COLO668 (cell line): ENCODE measurements at regions not wholly inside any gene's neighbourhood (a gene's known extent, or its start where the extent isn't known, plus 50 kb on each side); places are given as distances from the start of the nearest gene placed in this dataset.
"Not testable (repeated sequence)": the region's sequence is repeated elsewhere in the genome, so short reads cannot be mapped to it uniquely, and the experiment has no call there.

Experiments
- DNase-seq: peaks from one replicate; lab custom pipeline; 2025; ENCODE audit not compliant: unreplicated experiment; lab: John Stamatoyannopoulos, UW

DNA sequence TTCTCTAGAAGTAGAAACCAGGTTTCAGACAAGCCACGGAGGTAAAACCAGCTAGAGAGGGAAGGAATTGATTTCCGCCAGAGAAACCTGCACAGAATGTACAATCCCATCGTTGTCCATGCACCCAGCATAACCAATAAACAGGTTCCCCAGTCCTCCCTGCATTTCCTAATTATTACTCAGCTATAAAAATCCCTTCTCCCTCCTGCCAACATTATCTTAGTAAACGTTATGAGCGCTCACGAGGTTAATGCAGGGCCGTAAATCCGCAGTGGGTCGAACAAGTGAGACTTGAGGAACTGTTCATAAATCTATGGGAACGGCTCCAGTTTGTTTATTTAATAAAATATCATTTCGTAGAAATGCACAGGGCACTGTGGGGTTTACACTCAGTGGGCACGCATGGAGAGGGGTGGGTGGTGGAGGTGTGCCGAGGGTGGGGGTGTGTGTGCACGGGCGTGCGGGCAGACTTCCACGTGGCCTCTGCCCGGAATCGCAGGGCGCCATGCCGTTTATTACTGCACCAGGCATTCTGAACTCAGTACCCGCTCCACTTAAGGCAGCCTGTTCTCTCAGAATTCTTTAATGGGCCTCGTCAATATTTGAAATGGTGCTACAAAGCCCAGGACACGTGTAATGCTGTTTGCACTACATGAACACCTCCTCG is 257.3 kb downstream of the MIAT start:
- no peak for DNase-seq

- no peak for DNase-seq
Observed at GRCh38 chr22:26916236-26916635, 258.8 kb downstream of the MIAT start.

GRCh38 chr22:26918226-26918625 is 260.8 kb downstream of the MIAT start:
- no peak for DNase-seq

DNA sequence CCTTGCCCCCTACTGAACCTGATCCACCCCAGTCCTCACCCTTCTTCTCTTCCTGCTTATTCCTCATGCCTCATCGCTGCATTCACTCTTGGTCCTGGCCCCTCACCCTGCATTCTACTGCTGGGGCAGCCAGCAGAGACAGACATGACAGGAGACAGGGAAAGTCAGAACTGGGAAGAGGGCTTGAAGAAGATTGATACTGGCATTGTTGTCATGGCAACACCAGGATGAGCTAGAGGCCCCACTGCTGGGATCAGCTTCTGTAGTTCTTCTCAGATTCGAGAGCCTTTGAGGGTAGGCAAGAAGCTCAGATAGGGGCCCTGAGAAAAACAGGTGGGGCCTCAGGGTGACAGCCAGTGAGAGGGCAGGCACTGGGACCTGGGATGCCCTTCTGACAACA is 264.3 kb downstream of the MIAT start:
- DNase-seq, result no peak

- no peak for DNase-seq
Observed at GRCh38 chr22:26922806-26923205, 265.4 kb downstream of the MIAT start.

DNA sequence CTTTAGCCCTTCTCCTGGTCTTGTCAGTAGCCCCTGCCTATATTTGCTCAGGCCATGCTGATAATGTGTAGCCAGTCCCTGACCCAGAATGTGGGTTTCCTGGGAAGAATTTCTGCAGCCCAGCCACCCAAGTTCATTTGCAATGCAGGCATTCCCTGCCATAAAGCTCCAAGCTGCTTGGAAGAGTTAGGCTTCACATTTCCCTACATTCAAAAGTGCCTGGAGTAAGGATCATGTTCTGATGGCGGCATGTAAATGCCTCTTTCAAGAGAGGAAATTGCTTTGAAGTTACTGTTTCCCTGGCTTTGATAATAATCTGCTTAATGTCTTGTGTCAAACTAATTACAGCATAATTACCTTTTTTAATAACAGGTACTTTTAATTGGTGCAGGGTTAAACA is 266.1 kb downstream of the MIAT start:
- DNase-seq, result no peak

DNA sequence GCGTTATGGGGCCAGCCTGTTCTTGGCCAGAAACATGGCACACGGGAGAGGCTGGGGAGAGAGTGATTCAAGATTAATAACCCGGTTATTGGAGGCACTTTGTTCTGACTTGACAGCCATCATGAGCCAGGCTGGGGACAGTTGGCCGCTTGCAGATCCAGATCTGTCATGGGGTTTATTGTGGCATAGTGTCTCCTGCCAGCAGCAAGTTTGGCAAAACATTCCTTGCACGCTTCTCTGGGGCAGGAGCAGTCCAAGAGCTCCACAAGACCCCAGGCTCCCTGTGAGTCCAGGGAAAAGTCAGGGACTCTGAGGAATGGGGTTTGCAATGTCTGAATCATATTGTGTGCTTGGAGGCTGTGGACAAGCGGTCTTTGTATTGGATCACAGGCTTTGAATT is 270.4 kb downstream of the MIAT start:
- no peak for DNase-seq

- DNase-seq, result no peak
Observed at GRCh38 chr22:26931471-26931870, 274.1 kb downstream of the MIAT start.

DNA sequence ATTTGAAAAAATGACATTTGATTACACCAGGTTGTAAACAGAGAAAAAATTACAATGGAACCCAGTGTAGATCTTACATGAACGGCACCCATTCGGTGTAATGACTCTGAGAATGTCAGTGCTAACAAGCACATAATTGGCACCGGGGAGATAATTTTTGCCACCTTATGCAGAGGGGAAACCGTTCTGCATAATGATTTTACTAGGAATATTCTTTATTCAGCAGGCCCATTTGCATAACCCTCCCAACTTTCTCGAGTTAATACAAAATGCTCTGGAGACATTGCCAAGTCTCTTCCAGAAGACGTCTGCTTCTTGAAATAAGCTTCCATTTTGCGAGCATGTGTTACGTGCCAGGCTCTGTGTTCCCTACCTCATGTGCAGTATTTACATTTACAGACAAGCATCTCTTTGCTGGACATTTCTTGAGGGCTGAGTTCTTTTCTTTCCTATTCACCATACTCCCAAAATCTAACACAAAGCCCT is 275.8 kb downstream of the MIAT start:
- no peak for DNase-seq

DNA sequence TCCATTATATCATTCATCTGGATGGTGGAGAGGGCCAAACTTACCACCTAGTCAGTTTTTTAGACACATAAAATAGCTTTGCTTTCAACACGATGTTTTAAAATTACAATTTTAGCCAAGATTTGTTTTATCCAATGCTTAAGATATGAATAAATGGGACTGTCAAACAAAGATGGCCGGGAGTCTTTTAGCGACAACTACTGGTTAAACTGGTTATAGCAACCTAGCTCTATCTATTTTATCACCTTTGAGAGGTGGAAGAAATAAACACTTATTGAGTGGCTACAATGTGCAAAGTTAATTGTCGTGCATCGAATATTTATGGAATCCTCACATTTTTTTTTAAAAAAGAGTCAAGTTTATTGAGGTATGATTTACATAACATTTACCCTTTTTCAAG is 279.8 kb downstream of the MIAT start:
- no peak for DNase-seq

DNA sequence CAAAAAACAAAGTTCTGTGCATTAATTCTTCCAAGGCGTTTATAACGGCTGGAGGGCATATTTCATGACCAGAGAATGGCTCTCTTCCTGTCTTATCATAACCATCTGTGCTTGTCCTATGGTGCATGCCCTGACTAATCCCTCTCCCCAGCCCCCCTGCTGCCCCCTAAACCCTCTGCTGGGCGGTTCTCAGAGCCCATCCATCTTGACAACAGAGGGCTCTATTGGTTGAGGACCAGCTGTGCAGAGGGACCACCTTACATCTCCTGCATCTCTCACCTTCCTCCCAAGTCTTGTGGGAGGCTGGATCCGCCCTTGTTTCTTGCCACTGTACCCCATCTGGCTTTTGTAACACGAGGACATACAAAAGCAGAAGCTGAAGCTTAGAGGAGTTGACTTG is 282.1 kb downstream of the MIAT start:
- no peak for DNase-seq

- DNase-seq, result no peak
Observed at GRCh38 chr22:26941896-26942636, 284.7 kb downstream of the MIAT start.

GRCh38 chr22:26942637-26942957 is 285.2 kb downstream of the MIAT start:
- no peak for DNase-seq

DNA sequence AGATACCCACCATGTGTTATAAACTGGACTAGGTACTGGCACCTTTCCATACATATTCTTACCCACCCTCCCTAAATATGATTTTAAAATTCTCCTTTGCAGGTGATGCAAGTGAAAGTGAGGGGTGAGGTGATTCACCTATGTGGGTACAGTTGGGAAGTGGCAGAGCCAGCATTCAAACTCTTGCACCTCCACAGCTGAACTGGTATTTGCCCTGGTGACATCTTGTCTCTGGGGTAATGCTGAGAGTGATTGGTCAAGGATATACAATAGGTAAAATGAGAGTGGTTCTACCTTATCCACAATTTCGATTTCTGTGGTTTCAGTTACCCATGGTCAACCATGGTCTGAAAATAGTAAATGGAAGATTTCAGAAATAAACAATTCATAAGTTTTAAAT is 288.2 kb downstream of the MIAT start:
- DNase-seq, result no peak

DNA sequence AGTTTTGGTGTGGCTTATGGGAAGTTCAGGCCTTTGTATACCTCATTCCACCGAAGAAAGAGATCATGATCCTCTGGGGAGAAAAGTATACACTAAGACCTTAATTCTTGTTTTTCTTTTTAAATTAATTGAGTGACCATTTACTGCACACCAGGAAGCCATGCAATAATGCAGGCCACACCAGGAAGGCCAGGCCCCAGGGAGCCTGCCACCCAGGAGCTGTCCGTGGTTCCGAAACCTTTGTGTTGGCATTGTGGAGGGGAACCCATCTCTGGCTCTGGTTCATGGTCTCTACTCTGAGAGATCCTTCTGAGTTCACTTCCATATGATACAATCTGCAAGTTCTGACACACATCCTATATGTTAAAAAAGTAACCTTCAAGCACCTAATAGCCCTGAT is 291.8 kb downstream of the MIAT start:
- no peak for DNase-seq

DNA sequence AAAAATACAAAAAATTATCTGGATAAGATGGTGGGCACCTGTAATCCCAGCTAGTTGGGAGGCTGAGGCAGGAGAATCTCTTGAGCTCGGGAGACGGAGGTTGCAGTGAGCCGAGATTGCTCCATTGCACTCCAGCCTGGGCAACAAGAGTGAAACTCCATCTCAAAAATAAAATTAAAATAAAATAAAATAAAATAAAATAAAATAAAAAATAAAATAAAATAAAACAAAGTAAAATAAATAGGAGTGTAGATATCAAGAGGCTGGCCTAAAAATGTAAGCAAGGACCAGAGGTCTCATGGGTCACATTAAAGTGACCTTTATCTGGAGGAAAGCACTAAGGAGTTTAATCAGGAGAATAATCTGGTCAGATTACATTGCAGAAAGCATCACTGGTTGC is 293.8 kb downstream of the MIAT start:
- DNase-seq, result not testable (repeated sequence)

DNA sequence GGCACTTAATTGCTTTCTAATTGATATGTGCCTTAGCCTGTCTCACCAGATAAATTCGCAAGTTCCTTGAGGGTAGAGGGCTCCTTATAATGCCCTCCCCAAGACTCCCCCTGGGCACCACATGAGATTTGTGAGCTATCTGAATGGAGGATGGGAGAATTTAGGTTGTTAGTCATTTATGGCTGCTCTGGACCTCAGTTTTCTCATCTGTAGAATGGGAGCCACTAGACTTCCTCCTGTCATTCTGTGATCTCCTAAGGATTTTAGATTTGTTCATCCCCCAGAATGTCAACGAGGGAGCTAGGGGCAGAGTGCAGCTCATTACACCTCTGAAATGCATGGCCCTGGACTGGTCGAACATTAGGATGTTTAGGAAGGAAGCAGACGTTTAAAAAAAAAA is 294.6 kb downstream of the MIAT start:
- DNase-seq, result no peak

GRCh38 chr22:26952451-26953011 is 295.1 kb downstream of the MIAT start:
- DNase-seq, result no peak

DNA sequence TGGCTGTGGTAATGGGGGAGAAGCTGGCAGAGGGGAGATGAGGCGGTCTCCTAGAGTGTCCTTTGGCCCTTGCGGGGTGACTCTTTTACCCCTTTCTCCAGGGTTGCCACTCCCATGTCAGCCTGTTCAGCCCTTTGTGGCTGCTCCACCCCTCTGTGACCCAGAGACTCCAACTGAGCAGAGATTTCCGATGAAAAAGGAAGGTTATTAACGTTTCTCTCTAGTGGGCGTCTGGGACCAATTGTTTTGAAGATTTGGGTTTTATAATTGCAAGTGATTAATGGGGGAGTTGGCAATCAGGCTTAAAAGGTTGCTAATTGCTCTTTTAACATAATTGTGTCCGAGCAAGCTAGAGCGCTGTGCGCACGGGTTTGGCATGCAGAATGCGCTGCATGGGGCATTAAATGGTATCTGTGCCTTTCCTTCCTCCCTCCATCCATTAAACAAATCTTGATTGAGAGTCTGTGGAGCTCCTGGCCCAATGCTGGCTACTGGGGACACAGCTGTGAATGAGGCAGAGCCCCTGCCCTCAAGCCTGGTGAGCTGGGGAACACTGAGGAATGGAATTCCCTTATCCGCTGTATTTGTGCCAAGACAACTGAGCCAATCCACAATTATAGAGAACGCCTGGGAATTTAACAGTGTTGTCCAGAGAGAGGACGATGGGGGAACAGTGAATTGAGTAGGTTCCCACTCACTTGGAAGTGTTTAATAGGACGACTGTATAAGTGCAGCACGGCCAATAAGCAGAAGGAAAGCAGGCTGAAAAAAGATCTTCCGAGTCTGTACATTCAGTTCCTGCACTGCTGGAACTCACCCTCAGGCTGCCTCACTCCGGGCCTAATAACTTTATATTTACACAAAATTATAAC is 295.9 kb downstream of the MIAT start:
- no peak for DNase-seq

DNA sequence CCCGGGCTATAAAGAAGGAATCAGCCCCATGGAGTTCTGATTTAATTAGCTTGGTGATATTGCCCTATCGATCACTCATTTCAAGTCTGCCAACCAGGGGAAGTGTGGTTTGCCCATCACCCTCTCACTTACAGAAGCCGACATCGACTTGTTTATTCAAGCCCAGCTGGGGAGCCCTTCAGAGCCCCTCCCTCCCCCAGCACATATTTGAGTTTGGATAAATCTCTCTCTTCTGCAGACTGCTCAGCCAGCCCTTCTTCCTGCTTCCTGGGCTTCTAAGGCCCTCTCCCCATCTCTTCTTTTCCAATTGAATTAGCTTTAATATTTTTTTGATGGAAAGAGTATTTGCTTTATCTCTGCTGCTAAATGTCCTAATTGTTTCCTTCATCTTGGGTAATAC is 299.0 kb downstream of the MIAT start:
- peak; percentile 79 for DNase-seq

DNA sequence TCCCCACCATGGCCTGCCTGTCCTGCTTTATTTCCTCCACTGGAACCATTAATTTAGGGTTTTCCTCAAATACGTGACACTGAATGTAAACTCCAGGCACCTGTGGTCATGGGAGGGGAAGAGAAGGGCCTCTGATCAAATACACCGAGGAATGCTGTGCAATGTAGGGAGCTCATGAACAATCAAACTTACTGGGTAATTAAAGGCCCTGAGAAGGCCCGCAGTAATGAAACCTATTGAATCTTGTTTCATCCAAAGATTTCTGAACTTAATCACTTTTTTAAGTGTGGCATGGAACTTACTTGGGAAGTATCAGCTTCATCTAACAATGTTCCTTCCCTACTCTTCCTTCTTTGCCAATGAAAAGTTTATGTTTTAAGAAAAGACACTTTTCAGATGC is 299.8 kb downstream of the MIAT start:
- no peak for DNase-seq

DNA sequence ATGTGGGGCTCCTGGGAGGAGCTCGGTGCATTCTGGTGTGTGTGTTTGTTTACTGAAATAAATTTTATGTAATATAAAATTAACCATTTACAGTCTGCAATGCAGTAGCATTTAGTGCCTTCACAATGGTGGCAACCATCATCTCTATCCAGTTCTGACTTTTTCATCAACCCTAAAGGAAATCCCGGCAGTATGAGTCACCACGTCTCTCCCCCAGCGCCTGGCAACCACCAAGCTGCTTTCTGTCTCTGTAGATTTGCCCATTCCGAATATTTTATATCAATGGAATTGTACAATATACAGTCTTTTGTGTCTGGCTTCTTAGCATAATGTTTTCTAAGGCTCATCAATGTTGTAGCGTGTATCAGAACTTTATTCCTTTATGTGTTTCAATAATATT is 300.5 kb downstream of the MIAT start:
- DNase-seq, result no peak
